ENCODE measurements at regions not wholly inside any gene's neighbourhood (a gene's known extent, or its start where the extent isn't known, plus 50 kb on each side); places are given as distances from the start of the nearest gene placed in this dataset.
"Not testable (repeated sequence)": the region's sequence is repeated elsewhere in the genome, so short reads cannot be mapped to it uniquely, and the experiment has no call there.

- not testable (repeated sequence) for TF ChIP-seq CTCF (IDR thresholded peaks at IDR 0.05; ENCODE audit: insufficient read depth, low read length); POLR2AphosphoS5 (IDR thresholded peaks at IDR 0.05; ENCODE audit: low read depth); REST (IDR thresholded peaks at IDR 0.05; ENCODE audit: insufficient replicate concordance, low read depth); SPI1 (IDR thresholded peaks at IDR 0.05; ENCODE audit: borderline replicate concordance, low read depth); GABPA (IDR thresholded peaks at IDR 0.05; ENCODE audit: low read depth)
Measured at GRCh38 chr5:57923094-57923493, 440.5 kb upstream of the ACTBL2 start.
